ENCODE measurements at regions not wholly inside any gene's neighbourhood (a gene's known extent, or its start where the extent isn't known, plus 50 kb on each side); places are given as distances from the start of the nearest gene placed in this dataset.

GRCh38 chr2:176388861-176389260 lies 119.6 kb downstream of the MTX2 start:
- H3K27me3 ChIP-seq (replicated peaks): no peaks in the 10 kb centered on the region
- DNase-seq: peak; percentile 65
- no peak overlapping the region for H3K4me3 ChIP-seq (ENCODE audit: low read depth, low read length)
- H3K27ac ChIP-seq: no peak overlapping the region
- no peaks in the 10 kb centered on the region for H3K36me3 ChIP-seq (replicated peaks)
- no peak for TF ChIP-seq CTCF (IDR thresholded peaks at IDR 0.05; ENCODE audit: low read depth, low read length, missing control alignments)
- in situ Hi-C loops (cut with HindIII; ENCODE audit: low pct_ligation_motif_present, low sequenced_read_pairs): no loop called here

GRCh38 chr2:176390276-176391147 lies 121.3 kb downstream of the MTX2 start:
- Histone ChIP-seq H3K27me3 (replicated peaks) (no peaks in the 10 kb centered on the region), H3K36me3 (replicated peaks) (no peaks in the 10 kb centered on the region), H3K27ac (no peak overlapping the region), H3K4me3 (ENCODE audit: low read depth, low read length) (no peak overlapping the region)
- TF ChIP-seq CTCF (IDR thresholded peaks at IDR 0.05; ENCODE audit: low read depth, low read length, missing control alignments): no peak
- in situ Hi-C loops (cut with HindIII; ENCODE audit: low pct_ligation_motif_present, low sequenced_read_pairs): no loop called here
- no peak for DNase-seq

GRCh38 chr2:176391148-176391419 lies 121.8 kb downstream of the MTX2 start:
- H3K27ac ChIP-seq: no peak overlapping the region
- in situ Hi-C loops (cut with HindIII; ENCODE audit: low pct_ligation_motif_present, low sequenced_read_pairs): no loop called here

GRCh38 chr2:176392249-176392648 lies 123.0 kb downstream of the MTX2 start:
- in situ Hi-C loops (cut with HindIII; ENCODE audit: low pct_ligation_motif_present, low sequenced_read_pairs): no loop called here
- Histone ChIP-seq H3K36me3 (replicated peaks) (no peaks in the 10 kb centered on the region), H3K27ac (no peak overlapping the region), H3K4me3 (ENCODE audit: low read depth, low read length) (no peak overlapping the region), H3K27me3 (replicated peaks) (no peaks in the 10 kb centered on the region)
- DNase-seq: peak; percentile 10
- no peak for TF ChIP-seq CTCF (IDR thresholded peaks at IDR 0.05; ENCODE audit: low read depth, low read length, missing control alignments)

More at GRCh38 chr2:176391148-176391419, 121.8 kb downstream of the MTX2 start:
- Histone ChIP-seq H3K36me3 (replicated peaks) (no peaks in the 10 kb centered on the region), H3K27me3 (replicated peaks) (no peaks in the 10 kb centered on the region), H3K4me3 (ENCODE audit: low read depth, low read length) (no peak overlapping the region)
- no peak for DNase-seq
- TF ChIP-seq CTCF (IDR thresholded peaks at IDR 0.05; ENCODE audit: low read depth, low read length, missing control alignments): no peak

GRCh38 chr2:176392744-176393414 lies 123.6 kb downstream of the MTX2 start:
- DNase-seq: no peak
- TF ChIP-seq CTCF (IDR thresholded peaks at IDR 0.05; ENCODE audit: low read depth, low read length, missing control alignments): no peak
- in situ Hi-C loops (cut with HindIII; ENCODE audit: low pct_ligation_motif_present, low sequenced_read_pairs): no loop called here
- H3K4me3 ChIP-seq (ENCODE audit: low read depth, low read length): no peak overlapping the region
- H3K27me3 ChIP-seq (replicated peaks): no peaks in the 10 kb centered on the region
- no peaks in the 10 kb centered on the region for H3K36me3 ChIP-seq (replicated peaks)
- H3K27ac ChIP-seq: no peak overlapping the region
